Small intestine (tissue), 7 donors: ENCODE measurements at regions not wholly inside any gene's neighbourhood (a gene's known extent, or its start where the extent isn't known, plus 50 kb on each side); places are given as distances from the start of the nearest gene placed in this dataset.
"Not testable (repeated sequence)": the region's sequence is repeated elsewhere in the genome, so short reads cannot be mapped to it uniquely, and the experiment has no call there.

Experiments used
- DNase-seq, 2 donors: peaks; one replicate each; pipeline versions ENCODE4 v3.0.0 to v3.0.0-alpha.2; 2013
- FAIRE-seq: peaks from 2 replicates; lab custom pipeline; 2012; peaks lifted over from hg19 to GRCh38; lab: Jason Lieb, UNC
- H3K27ac ChIP-seq, 3 donors: one replicate each; pipeline ENCODE4 v1.5.1; 2013; ENCODE audit warnings: low read length in 2 of 3, mild to moderate bottlenecking in 2 of 3, control low read depth in 1 of 3, inconsistent platforms in 1 of 3, low read depth in 1 of 3, moderate library complexity in 1 of 3
- H3K27me3 ChIP-seq, 3 donors: one replicate each; pipeline ENCODE4 v1.6.1; 2013; ENCODE audit warnings: low read length in 3 of 3, inconsistent platforms in 1 of 3; ENCODE audit not compliant: control insufficient read depth in 3 of 3, insufficient read depth in 3 of 3
- H3K36me3 ChIP-seq, 3 donors: one replicate each; pipeline ENCODE4 v1.6.1; 2013; ENCODE audit warnings: low read length in 3 of 3, inconsistent platforms in 1 of 3, low read depth in 1 of 3, mild to moderate bottlenecking in 1 of 3, moderate library complexity in 1 of 3; ENCODE audit not compliant: control insufficient read depth in 3 of 3, insufficient read depth in 2 of 3
- H3K4me1 ChIP-seq, 3 donors: one replicate each; pipeline ENCODE4 v1.6.1; 2013; ENCODE audit warnings: low read length in 2 of 3, inconsistent platforms in 1 of 3, low read depth in 1 of 3, mild to moderate bottlenecking in 1 of 3, moderate library complexity in 1 of 3; ENCODE audit not compliant: control insufficient read depth in 3 of 3, insufficient read depth in 2 of 3
- H3K4me3 ChIP-seq, 3 donors: one replicate each; pipeline ENCODE4 v1.5.1; 2013; ENCODE audit warnings: low read length in 3 of 3, control low read depth in 1 of 3, inconsistent platforms in 1 of 3, low read depth in 1 of 3, mild to moderate bottlenecking in 1 of 3, moderate library complexity in 1 of 3
- H3K9me3 ChIP-seq, 2 donors: one replicate each; pipeline ENCODE4 v1.6.1; 2013; ENCODE audit warnings: low read depth in 1 of 2, low read length in 1 of 2; ENCODE audit not compliant: control insufficient read depth in 2 of 2, insufficient read depth in 1 of 2
- WGBS, 3 donors: extraction: QIAGEN DNeasy Blood & Tissue Kit; methylation state at CpG; one replicate each; pipeline ENCODE4 v1.1.7; 2013; 5-methylcytosine and 5-hydroxymethylcytosine counted together
- donor health status: healthy with polysubstance abuse.
- donor health status: control.
- donor health status: control.
- donor health status: Bipolar disorder and iron deficiency.
- donor health status: healthy.

GRCh38 chr10:58064714-58065528, 202.8 kb downstream of the IPMK start:
- FAIRE-seq: no peak
- no peak overlapping the region for H3K4me3 ChIP-seq
- no peaks in the 10 kb centered on the region for H3K27me3 ChIP-seq
- no peak overlapping the region for H3K27ac ChIP-seq
- 32 to 49% (median 40%) methylated on average over 4 of the region's 4 CpGs for WGBS, 3 donors
- peak; percentile 53 to 54 for DNase-seq
- no peaks in the 10 kb centered on the region for H3K36me3 ChIP-seq
- no peaks in the 10 kb centered on the region for H3K4me1 ChIP-seq
- no peaks in the 10 kb centered on the region for H3K9me3 ChIP-seq

GRCh38 chr10:58063861-58064480, 203.7 kb downstream of the IPMK start:
- Histone ChIP-seq H3K36me3 (no peaks in the 10 kb centered on the region), H3K27ac (no peak overlapping the region), H3K4me3 (no peak overlapping the region), H3K27me3 (no peaks in the 10 kb centered on the region), H3K4me1 (no peaks in the 10 kb centered on the region), H3K9me3 (no peaks in the 10 kb centered on the region)
- FAIRE-seq (no peak), DNase-seq (peak; percentile 22 to 65)
- WGBS, 3 donors: 11 to 33% (median 23%) methylated on average over 7 of the region's 7 CpGs

- WGBS, 3 donors: 91 to 97% (median 92%) methylated on average over 1 of the region's 1 CpG
- not testable (repeated sequence) for H3K36me3 ChIP-seq, H3K9me3 ChIP-seq, H3K4me1 ChIP-seq, FAIRE-seq, H3K27me3 ChIP-seq, H3K4me3 ChIP-seq, H3K27ac ChIP-seq, DNase-seq
Observed at GRCh38 chr10:58058683-58059082, 209.0 kb downstream of the IPMK start.

- no peaks in the 10 kb centered on the region for H3K27me3 ChIP-seq
- no peak overlapping the region for H3K27ac ChIP-seq
- H3K4me1 ChIP-seq: no peaks in the 10 kb centered on the region
- no peak overlapping the region for H3K4me3 ChIP-seq
- FAIRE-seq (no peak), DNase-seq (no peak)
- H3K9me3 ChIP-seq: no peaks in the 10 kb centered on the region
- WGBS, 3 donors: 90 to 96% (median 96%) methylated on average over 2 of the region's 2 CpGs
- H3K36me3 ChIP-seq: no peaks in the 10 kb centered on the region
Observed at GRCh38 chr10:58054881-58055280, 212.8 kb downstream of the IPMK start.

GRCh38 chr10:58052772-58053171, 214.9 kb downstream of the IPMK start:
- 55 to 76% (median 57%) methylated on average over 1 of the region's 1 CpG for WGBS, 3 donors
- FAIRE-seq (no peak), DNase-seq (no peak)
- Histone ChIP-seq H3K27me3 (no peaks in the 10 kb centered on the region), H3K4me3 (no peak overlapping the region), H3K27ac (no peak overlapping the region), H3K9me3 (no peaks in the 10 kb centered on the region), H3K4me1 (no peaks in the 10 kb centered on the region), H3K36me3 (no peaks in the 10 kb centered on the region)

GRCh38 chr10:58050575-58050974, 217.1 kb downstream of the IPMK start:
- Histone ChIP-seq H3K27ac (no peak overlapping the region), H3K36me3 (no peaks in the 10 kb centered on the region), H3K4me3 (no peak overlapping the region), H3K9me3 (no peaks in the 10 kb centered on the region), H3K4me1 (no peaks in the 10 kb centered on the region), H3K27me3 (no peaks in the 10 kb centered on the region)
- no peak for FAIRE-seq
- no peak for DNase-seq

- H3K4me1 ChIP-seq: no peaks in the 10 kb centered on the region
- H3K4me3 ChIP-seq: no peak overlapping the region
- FAIRE-seq: no peak
- H3K27ac ChIP-seq: no peak overlapping the region
- no peak for DNase-seq
- no peaks in the 10 kb centered on the region for H3K36me3 ChIP-seq
- no peaks in the 10 kb centered on the region for H3K9me3 ChIP-seq
- no peaks in the 10 kb centered on the region for H3K27me3 ChIP-seq
- 66 to 88% (median 71%) methylated on average over 2 of the region's 2 CpGs for WGBS, 3 donors
Observed at GRCh38 chr10:58048936-58049335, 218.8 kb downstream of the IPMK start.

- H3K36me3 ChIP-seq: no peaks in the 10 kb centered on the region
- DNase-seq (no peak), FAIRE-seq (no peak)
- H3K4me3 ChIP-seq: no peak overlapping the region
- no peak overlapping the region for H3K27ac ChIP-seq
- 77 to 86% (median 83%) methylated on average over 3 of the region's 3 CpGs for WGBS, 3 donors
- no peaks in the 10 kb centered on the region for H3K4me1 ChIP-seq
- H3K9me3 ChIP-seq: peaks cover 0 to 3% of the 10 kb centered on the region in 2 donors
- no peaks in the 10 kb centered on the region for H3K27me3 ChIP-seq
Observed at GRCh38 chr10:58044072-58044471, 223.6 kb downstream of the IPMK start.
